NCI-H510A treated with DMSO at 0.1 percent for 48 hours (cell line): ENCODE measurements at regions not wholly inside any gene's neighbourhood (a gene's known extent, or its start where the extent isn't known, plus 50 kb on each side); places are given as distances from the start of the nearest gene placed in this dataset.
A peak's percentile ranks its signal among the peaks of the same experiment; 100 is the strongest.

Source experiments
- DNase-seq: peaks from one replicate; lab custom pipeline; 2025; lab: John Stamatoyannopoulos, UW

DNA sequence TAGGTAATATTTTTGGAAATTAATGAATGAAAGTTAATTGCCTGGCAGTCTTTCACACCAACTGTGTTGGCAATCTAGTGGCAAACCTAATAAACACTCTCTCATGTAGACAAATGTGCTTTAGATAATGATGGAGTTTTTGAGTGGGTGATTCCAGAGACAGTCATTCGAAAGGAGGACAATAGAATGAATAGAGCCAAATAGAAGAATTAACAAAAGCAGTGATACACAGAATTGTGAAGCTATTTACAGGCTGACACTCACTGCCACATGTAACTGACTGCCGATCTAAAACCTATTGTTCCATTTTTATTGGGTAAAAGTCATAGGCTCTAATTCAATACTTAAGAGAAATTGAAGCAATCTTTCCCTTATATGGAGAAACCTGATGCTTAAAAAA lies 338.5 kb downstream of the PCDH7 start:
- DNase-seq: no peak

DNA sequence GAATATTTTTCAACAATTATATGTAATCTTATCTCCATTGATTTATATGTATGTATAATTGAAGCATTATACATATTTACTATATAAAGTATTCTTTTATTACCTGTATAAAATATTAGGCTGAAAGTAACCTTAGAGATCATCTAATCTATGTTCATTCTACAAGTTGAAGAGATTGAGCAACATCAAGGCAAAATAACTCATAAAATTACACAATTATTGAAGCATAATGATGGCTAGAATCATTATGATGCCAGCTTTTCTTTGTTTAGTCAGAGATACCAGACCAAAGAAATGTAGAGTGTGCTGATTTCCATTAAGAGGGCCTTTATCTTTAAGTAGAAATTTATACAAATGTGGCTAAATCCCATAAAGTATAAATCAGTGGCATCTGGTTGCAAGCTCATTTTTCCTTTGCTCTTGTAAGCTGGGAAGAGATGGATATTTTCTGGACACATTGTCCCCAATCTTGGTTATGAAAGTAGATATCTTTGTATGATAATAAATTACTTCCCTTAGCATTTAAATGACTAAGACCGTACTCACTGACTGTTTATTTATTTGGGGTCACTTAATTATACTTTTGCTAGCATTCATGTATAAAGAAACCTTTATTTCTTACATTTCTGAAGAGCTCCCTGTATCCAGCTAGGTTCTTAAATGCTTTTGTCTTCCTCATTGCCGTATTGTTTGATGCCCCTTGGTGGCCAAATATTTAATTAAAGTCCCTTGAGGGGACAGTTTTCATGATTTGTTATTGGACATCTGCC lies 339.8 kb downstream of the PCDH7 start:
- no peak for DNase-seq

DNA sequence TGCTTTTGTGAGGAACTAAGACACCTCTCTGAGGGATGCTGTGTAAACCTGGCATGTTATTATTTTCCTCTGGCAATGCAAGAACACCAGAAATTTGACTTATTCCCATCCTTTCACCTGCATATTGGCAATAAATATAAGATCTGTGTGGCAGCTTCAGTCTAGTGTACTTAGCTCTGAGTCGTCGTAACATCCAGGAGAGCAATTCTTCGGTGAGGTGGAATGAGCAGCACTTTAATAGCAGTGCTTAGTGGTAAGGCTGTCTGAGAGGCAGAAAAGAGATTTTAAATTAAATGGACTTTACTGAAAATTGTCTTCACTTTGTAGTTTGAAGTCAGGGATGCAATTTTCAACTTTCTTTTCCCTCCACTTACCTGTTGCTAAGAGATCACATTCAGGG lies 344.9 kb downstream of the PCDH7 start:
- no peak for DNase-seq

DNA sequence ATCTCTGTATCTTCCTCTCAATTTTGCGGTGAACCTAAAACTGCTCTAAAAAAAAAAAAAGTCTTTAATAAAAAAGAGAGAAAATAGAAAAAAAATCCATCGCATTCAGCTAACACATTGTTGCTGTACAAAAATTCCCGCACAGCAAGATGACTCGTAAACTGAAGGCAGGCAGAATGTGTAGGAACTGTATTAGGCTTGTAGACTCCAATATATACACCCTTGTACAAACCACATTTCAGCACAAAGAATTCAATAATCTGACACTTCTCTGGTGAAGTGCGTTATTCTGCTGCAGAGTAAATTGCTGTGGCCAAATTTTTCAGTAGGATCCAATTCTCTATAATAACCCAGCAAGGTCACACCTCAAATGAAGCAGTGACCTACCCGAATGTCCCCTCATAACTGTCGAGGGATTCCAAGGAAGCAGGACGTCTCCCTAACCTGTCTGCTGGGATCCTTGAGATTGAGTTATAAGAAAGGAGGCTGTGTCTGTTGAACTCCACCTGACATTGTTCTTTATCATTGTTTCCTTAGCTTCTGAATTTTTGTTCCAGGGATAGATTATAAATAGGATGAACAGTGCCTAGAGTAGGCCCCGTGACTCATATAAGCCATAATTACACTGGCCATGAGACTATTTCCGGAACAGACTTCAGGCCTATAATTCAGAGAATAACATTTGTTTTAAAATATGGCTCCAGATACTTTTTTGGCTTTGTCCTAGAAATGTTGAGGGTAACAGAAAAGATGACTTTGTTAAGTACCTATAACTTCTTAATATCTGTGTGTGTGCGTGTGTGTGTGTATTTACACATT lies 348.3 kb downstream of the PCDH7 start:
- no peak for DNase-seq

DNA sequence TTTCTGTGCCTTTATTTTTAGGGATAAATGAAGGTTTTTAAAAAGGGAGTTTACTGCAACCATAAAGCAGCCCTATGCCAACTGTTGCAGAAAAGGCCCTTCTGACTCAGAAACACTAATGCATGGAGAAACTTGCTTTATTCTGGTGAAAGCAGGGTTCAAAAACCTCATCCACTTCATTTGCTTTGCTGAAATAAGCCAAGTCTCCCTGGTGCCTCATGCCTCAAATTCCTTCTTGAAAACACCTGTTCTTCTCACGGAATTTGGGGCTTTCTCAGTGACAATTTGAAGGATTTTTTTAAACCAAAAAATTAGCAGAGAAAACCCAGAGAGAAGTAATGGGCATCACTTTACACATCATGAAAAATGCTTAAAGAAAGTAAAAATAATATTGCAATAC lies 349.0 kb downstream of the PCDH7 start:
- no peak for DNase-seq

DNA sequence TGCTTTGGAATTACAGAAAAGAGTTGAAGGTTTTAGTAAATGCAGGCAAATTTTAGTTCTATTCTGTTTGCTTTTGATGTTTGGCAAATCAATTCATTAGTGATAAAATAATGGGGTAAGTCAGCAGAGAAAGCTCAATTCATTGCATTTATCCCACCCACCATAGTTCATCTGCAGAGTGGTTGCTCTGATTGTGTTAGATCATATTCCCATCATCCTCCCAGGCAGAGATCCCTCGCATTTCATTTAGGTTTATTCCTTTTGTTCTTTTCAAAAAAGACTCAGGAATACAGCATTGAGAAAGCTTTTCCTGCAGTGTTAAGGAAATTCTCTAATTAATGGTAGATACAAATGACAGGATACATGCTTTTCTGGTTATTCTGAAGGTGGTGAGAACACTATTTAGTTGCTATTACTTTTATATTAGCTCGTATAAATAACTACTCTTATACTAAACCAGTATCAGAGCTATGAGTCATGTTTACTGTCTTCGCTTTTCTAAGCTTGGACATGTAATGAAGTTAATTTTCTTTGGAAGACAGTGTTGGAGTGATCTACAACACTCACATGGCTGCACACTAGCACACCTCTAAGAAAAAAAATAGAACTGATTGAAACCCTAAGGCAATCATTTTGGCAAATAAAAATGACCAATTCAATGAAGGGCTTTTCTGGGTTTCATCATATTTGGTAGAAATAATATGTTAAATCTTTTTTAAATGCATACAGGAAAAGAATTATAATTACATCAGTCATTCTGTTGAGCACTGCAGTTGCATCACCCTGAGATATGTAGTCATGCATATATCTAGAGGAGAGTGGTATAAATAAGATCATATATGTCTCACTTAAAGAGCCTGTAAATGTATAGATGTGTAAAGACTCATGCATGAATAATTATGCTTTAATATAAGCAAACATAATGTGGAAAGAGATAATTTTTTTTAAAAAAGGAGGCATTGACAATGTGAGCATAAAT lies 351.6 kb downstream of the PCDH7 start:
- no peak for DNase-seq

DNA sequence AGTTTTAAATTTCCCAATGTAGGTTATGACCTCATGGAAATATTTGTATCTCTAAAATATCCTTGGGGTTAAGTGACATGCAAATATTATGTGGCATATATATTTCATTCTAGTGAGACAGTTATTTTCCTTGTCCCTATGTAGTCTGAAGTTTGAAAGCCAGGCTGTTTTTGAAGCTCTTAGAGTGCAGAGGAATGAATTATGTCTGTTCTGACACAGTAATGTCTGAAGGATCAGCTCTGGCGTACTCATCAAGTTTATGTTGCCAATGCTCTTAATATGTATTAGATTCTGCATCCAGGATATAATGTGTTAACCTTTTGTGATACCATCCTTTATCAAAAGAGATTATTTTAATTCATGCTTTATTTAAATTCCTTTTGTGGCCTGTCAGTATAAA lies 355.8 kb downstream of the PCDH7 start:
- no peak for DNase-seq

DNA sequence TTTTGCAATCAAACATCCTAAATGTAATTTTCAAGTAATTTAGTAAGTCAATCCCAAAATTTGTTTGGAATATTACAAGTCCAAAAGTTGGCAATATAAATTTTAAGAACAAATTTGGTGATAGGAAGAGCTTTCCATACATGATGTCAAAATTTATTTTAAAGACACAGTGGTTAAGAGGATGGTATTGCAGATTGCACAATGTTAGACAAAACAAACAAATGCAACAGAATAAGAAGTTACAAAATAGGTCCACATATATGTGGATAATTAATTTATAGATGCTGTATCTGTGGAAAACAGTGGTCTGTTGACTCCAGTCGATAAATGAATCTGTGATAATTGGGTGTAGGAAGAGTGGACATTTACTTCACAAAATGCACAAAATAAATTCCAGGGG lies 358.5 kb downstream of the PCDH7 start:
- no peak for DNase-seq

DNA sequence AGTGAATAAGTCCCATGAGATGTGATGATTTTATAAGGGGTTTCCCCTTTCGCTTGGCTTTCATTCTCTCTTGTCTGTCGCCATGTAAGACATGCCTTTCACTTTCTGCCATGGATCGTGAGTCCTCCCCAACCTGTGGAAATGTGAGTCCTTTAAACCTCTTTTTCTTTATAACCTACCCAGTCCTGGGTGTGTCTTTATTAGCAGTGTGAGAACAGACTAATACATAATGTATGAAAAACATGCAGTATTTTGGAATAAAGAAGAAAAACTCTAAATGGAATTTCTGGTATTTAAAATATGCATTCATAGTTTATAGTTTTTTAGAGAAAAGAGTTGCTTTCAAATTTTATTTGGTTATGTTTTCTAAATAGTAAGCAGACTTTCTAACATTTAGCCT lies 360.7 kb downstream of the PCDH7 start:
- no peak for DNase-seq

DNA sequence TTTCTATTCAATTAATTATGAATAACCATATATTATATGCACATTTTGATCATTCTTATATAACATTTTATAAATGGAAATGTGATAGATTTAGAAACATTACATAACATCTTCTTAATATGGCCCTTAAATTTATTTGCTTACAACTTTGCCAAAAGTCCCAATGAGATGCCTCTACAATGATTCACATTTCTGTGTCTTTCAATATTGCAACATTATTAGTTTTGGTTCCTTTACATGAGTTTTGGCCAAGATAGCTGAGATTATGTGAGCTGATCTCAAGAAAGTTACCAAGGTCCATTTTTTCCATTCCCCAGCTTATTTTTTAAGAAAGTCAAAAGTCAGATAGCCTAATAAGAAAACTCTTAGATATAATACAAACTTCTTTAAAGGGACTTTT lies 361.2 kb downstream of the PCDH7 start:
- no peak for DNase-seq

DNA sequence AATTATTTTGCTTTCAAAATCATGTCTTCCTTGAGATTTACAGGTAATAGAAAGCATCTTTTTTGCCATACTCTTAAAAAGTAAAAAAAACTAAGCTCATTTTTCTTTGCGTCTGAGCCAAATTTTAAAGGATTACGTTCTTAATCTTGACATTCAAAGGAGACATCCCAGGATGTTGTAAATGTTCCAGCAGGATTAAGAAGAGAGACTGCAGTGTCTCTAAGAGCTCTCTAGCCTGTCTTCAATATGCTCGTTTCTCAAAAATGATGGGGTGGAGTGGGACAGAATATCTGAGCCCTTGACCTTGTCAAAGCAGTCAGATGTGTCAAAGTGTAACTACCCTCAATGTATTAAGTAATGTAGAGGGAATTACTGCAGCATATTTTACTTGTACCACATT lies 363.3 kb downstream of the PCDH7 start:
- DNase-seq: no peak

DNA sequence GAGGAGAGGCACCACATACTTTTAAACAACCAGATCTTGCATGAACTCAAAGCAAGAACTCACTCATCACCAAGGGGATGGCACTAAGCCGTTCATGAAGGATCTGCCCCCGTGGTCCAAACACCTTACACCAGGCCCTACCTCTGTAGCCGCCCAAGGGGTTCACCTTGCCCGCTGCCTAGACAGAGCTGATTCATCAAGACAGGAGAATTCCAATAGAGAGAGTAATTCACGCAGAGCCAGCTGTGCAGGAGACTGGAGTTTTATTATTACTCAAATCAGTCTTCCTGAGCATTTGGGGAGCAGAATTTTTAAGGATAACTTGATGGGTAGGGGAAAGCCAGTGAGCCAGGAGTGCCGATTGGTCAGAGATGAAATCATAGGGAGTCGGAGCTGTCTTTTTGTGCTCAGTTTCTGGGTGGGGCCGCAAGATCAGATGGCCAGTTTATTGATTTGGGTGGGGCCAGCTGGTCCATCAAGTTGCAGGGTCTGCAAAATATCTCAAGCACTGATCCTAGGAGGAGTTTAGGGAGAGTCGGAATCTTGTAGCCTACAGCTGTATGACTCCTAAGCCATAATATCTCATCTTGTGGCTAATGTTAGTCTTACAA lies 364.7 kb downstream of the PCDH7 start:
- DNase-seq: no peak

DNA sequence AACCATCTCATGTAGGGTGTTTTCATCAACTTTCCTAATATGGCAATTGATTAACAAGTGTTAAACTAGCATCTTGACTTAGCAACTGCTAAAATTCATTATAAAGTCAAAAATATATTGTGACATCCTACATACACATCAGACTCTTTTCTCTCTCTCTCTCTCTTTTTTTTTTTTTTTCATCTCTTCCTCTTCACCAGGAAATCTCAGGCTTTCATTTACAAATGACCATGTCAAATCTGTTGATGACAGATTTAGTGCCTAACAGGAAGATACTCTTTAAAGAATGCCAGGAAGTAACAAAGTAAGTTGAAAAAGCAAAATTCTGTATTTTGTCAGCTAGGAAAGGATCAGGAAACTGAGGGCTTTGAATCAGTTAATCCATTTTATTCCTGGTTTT lies 365.5 kb downstream of the PCDH7 start:
- no peak for DNase-seq

DNA sequence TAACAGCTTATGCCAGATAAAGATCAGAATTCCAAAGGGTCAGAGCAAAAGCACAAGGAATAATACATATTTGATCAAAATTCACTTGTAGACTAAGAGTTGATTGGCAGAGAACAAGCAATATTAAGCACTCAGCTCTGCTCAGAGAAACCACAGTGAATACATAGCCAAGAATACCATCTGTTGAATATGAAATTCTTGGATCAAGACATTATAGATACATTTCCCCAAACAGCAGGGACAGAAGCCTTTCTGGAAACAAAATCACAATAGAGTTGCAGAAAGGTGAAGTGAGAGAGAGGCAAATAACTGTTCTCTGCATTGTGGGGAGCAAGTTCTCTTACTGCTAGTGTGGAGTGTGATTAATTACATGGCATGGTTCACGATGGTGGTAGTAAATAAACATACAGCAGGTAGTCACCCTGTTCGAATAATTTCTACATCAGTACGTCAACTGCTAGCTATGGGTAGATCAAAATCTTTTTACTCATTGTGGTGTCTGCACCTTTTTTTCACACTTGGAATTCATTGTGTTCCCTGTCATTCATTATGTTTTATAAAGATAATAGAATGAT lies 366.7 kb downstream of the PCDH7 start:
- DNase-seq: no peak

DNA sequence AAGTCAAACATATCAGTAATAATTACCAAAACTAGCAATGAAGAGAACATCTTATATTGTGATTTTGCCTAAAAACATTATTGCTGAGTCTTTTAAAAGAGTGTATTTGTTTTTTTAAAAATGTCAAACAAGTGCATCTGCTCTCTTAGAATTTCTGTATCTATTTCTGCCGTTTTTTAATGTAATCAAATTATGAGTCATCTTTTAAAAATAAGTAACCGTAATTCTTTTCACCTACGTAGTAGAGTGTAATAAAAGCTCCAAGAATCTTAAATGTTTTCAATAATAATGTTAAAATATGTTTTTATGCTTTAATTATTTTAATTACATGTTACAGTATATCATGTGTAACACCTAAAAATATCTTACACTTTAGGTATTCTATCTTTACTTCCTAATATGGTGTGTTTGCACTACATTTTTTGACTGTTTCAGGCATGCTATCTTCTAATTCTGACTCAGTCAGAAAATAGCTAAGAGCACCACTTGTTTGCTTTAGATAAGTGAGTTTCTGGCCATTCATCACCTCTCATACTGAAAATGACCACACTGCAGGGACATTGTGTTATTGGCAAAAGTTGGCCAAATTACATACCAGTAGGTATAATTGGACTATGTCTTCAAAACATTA lies 368.5 kb downstream of the PCDH7 start:
- no peak for DNase-seq

DNA sequence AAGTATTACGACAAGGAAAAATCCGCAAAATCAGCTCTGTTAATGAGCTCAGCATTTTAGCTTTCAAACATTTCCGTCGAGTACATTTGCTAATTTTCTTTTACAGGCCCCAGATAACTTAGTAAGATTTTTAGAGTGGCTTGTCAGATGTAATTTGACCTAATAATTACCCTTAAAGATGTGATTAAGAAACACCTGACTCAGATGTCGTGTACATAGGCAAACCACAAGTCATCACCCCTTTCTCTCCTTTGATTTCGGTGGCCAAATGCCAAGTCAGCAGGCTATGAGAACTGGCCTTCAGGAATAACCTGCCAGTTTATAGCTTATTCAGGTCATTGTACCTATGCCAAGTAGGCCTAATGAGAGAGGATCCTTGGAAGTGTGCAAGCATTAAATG lies 369.6 kb downstream of the PCDH7 start:
- DNase-seq: peak; percentile 30

DNA sequence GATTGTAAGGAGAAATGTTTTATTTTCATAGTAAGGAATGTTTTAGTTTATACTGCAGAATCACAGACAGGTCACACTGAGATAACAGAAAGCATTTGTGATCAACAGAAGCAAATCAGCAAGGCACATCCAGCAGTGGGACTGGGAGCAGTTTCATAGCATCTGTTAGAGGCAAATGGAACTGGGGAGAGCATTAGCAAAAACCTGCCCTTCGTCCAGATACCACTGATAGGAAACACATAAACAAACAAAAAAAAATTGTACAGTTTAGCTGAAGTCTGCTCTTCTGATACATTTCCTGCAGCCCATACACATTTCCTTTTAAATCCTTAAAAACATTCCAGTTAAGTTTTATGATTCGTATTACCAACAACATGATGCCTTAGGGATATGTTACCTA lies 374.3 kb downstream of the PCDH7 start:
- no peak for DNase-seq

DNA sequence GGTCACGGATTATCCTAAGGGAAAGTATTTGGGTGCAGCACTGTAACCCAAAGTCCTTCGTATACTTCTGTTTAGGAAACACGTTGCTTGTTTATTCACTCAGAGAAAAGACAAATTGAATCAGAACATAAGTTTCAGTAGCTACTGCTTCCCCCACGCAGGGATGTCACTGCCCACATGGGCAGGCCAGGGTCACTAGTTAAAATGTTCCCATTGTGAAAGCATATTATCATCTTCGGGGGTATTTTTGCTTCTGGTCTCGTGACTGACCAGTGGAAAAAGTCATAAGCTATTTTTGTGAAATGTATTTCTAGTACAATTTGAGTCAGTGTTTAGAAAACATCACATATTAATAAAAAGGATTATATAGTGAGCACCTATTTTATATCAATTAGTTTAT lies 377.8 kb downstream of the PCDH7 start:
- DNase-seq: no peak

DNA sequence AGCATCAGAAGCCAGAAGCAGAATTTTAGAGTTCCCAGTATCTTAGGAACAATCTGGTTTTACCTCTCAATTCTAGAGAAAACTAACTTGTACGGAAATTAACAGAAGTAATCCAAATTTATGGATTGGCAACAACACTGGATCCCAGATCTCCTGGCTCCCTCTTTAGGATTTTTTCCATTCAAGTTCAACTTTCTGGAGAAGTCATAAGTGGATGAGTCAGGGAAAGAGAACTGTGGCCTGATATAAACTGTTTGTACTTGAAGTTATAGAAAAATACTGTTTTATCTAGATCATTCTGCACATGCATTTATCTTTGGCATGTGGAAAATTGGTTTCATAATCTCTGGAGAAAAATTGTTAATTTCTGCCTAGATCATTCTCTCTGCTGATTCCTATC lies 380.4 kb downstream of the PCDH7 start:
- no peak for DNase-seq

DNA sequence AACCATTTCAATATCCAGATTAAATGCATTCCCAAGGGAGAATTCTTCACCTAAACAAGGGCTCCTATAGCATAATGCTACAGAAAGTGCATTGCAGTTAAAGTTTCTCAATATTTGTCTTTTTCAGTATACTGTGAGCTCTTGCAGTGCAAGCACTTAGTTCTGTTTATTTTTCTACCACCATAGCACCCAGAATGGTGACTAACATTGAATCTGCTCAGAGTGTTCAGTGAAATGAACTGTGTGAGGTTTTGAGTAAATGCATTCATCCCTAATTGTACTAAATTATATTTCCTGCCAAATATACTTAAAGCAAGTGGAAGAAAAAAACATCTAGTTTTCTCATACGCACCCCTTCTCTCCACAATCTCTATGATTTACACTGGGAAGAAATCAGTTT lies 383.9 kb downstream of the PCDH7 start:
- DNase-seq: no peak

DNA sequence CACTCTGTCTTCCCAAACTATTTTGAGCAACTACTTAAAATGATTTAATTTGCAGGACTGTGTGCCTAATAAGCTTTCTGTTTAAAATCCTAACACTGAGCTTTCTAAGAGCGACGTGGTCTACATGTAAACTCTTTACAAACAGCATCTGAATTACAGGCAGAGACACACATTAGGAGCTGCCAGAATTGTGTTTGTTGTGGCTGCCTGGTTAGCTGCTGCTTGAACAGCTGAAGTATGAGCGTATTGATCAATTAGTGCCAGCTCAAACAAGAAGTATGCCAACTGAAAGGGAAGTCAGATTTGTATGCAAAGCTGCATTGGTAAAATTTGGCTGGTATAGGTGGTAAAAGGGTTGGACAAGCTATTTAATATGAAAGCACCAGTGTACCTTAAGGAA lies 384.4 kb downstream of the PCDH7 start:
- DNase-seq: no peak
